IMR-90 (cell line): ENCODE measurements at regions not wholly inside any gene's neighbourhood (a gene's known extent, or its start where the extent isn't known, plus 50 kb on each side); places are given as distances from the start of the nearest gene placed in this dataset.

Experiments used
- ATAC-seq: fragments of 200-7000 bp; cut with Tn5 transposase; 2 replicates; pipeline ENCODE4 v1.9.1; 2020; ENCODE audit warnings: low read depth, mild to moderate bottlenecking, moderate library complexity
- BruUV-seq: library from RNA; stranded (reverse); fragments of 400-500 nt; replicated peaks from 2 replicates; lab custom pipeline; 2021; lab: Mats Ljungman, UMichigan
- CTCF ChIA-PET: fragments of 300-600 bp; formaldehyde crosslinking; extraction: SDS; loops from one replicate; lab custom pipeline; 2021; ENCODE audit warnings: antibody characterized with exemption; lab: Yijun Ruan, JAX
- POLR2A ChIA-PET: fragments of 300-600 bp; sonication (Branson Sonifier 250); formaldehyde crosslinking; loops from one replicate; lab custom pipeline; 2022; ENCODE audit warnings: antibody characterized with exemption; ENCODE audit not compliant: unreplicated experiment; lab: Charles Lee
- DNase-seq: peaks from one replicate; pipeline ENCODE4 v3.0.0; 2013
- H2AFZ ChIP-seq: replicated peaks from 2 replicates; pipeline ENCODE3; 2013; ENCODE audit warnings: low read length, mild to moderate bottlenecking; ENCODE audit not compliant: poor library complexity
- H2AK5ac ChIP-seq: 2 replicates; pipeline ENCODE4 v1.6.1; 2013; ENCODE audit warnings: low read depth, low read length, inconsistent platforms
- H2AK9ac ChIP-seq: replicated peaks from 2 replicates; pipeline ENCODE3; 2013; ENCODE audit warnings: mild to moderate bottlenecking, low read depth, low read length, moderate library complexity; ENCODE audit not compliant: poor library complexity
- H2BK120ac ChIP-seq: 2 replicates; pipeline ENCODE4 v1.6.1; 2013; ENCODE audit warnings: low read depth, low read length, inconsistent platforms
- H2BK15ac ChIP-seq: 3 replicates; pipeline ENCODE4 v1.6.1; 2013; ENCODE audit warnings: low read depth, low read length, inconsistent platforms
- H2BK20ac ChIP-seq: 2 replicates; pipeline ENCODE4 v1.6.1; 2013; ENCODE audit warnings: low read depth, mild to moderate bottlenecking, inconsistent platforms, low read length, moderate library complexity
- H2BK5ac ChIP-seq: 2 replicates; pipeline ENCODE4 v1.6.1; 2013; ENCODE audit warnings: mild to moderate bottlenecking, low read depth, low read length, inconsistent platforms; ENCODE audit not compliant: poor library complexity, severe bottlenecking
- H3K14ac ChIP-seq: replicated peaks from 2 replicates; pipeline ENCODE4 v1.6.1; 2013; ENCODE audit warnings: low read depth, low read length, inconsistent platforms
- H3K18ac ChIP-seq: 2 replicates; pipeline ENCODE4 v1.6.1; 2013; ENCODE audit warnings: low read depth, low read length, control low read depth
- H3K23ac ChIP-seq: 2 replicates; pipeline ENCODE4 v1.6.1; 2013; ENCODE audit warnings: low read depth, low read length, inconsistent platforms
- H3K27ac ChIP-seq: 2 replicates; pipeline ENCODE4 v1.5.1; 2013; ENCODE audit warnings: mild to moderate bottlenecking, control low read depth, low read length; ENCODE audit not compliant: insufficient read depth
- H3K27me3 ChIP-seq: 2 replicates; pipeline ENCODE4 v1.6.1; 2013; ENCODE audit warnings: low read length; ENCODE audit not compliant: control insufficient read depth, insufficient read depth
- H3K36me3 ChIP-seq: 2 replicates; pipeline ENCODE4 v1.6.1; 2013; ENCODE audit warnings: low read length, mixed read lengths; ENCODE audit not compliant: control insufficient read depth, insufficient read depth
- H3K4ac ChIP-seq: 2 replicates; pipeline ENCODE4 v1.6.1; 2013; ENCODE audit warnings: low read depth, low read length, inconsistent platforms
- H3K4me1 ChIP-seq: 2 replicates; pipeline ENCODE4 v1.6.1; 2013; ENCODE audit warnings: low read length, mixed read lengths; ENCODE audit not compliant: control insufficient read depth, insufficient read depth
- H3K4me2 ChIP-seq: 2 replicates; pipeline ENCODE4 v1.6.1; 2013; ENCODE audit warnings: low read depth, mild to moderate bottlenecking, control low read depth, low read length, moderate library complexity
- H3K4me3 ChIP-seq: 2 replicates; pipeline ENCODE4 v1.5.1; 2013; ENCODE audit warnings: low read depth, mild to moderate bottlenecking, control low read depth, low read length, moderate library complexity; ENCODE audit not compliant: insufficient read depth
- H3K56ac ChIP-seq: 2 replicates; pipeline ENCODE4 v1.6.1; 2013; ENCODE audit warnings: low read length, inconsistent platforms; ENCODE audit not compliant: insufficient read depth; ENCODE audit errors: extremely low read depth
- H3K79me1 ChIP-seq, 2 experiments: 2 replicates each; pipeline ENCODE4 v1.6.1; 2013; ENCODE audit warnings: low read length in 2 of 2, inconsistent platforms in 1 of 2, low read depth in 1 of 2
- H3K9ac ChIP-seq: 2 replicates; pipeline ENCODE4 v1.6.1; 2013; ENCODE audit warnings: low read depth, low read length, control low read depth
- H3K9me1 ChIP-seq: 2 replicates; pipeline ENCODE4 v1.6.1; 2013; ENCODE audit warnings: low read length, inconsistent platforms; ENCODE audit not compliant: insufficient read depth
- H3K9me3 ChIP-seq: 2 replicates; pipeline ENCODE4 v1.6.1; 2013; ENCODE audit warnings: low read length; ENCODE audit not compliant: control insufficient read depth, insufficient read depth
- H4K20me1 ChIP-seq: 2 replicates; pipeline ENCODE4 v1.6.1; 2013; ENCODE audit warnings: low read length, inconsistent platforms; ENCODE audit not compliant: insufficient read depth
- H4K5ac ChIP-seq: 2 replicates; pipeline ENCODE4 v1.6.1; 2013; ENCODE audit warnings: mild to moderate bottlenecking, low read depth, low read length, control low read depth
- H4K8ac ChIP-seq, 2 experiments: 2 replicates each; pipeline ENCODE4 v1.6.1; 2013; ENCODE audit warnings: low read depth in 2 of 2, low read length in 2 of 2, control low read depth in 1 of 2, inconsistent platforms in 1 of 2
- H4K91ac ChIP-seq: 2 replicates; pipeline ENCODE4 v1.6.1; 2013; ENCODE audit warnings: low read depth, low read length, inconsistent platforms; ENCODE audit not compliant: insufficient read depth
- MAFK ChIP-seq: IDR thresholded peaks from 2 replicates; pipeline ENCODE4 v1.6.1; 2012; ENCODE audit warnings: low read depth, low read length, improper control_type of control experiment
- SMC3 ChIP-seq: fragments of 150-350 bp; IDR thresholded peaks from 2 replicates; pipeline ENCODE4 v1.6.1; 2016; ENCODE audit warnings: low read depth, mild to moderate bottlenecking, antibody characterized with exemption, low read length, moderate library complexity
- WGBS, 2 experiments: methylation state at CpG; one replicate each; pipeline versions ENCODE4 v1.1.5 to v1.1.7; 2013; ENCODE audit warnings: missing lambda C conversion rate in 2 of 2; ENCODE audit not compliant: insufficient read length in 1 of 2; ENCODE audit errors: extremely low coverage in 2 of 2; 5-methylcytosine and 5-hydroxymethylcytosine counted together
- dilution Hi-C: fragments of 300-500 bp; cut with HindIII; formaldehyde crosslinking; loops from one replicate; pipeline ENCODE4 v1.14.3; 2018; ENCODE audit warnings: low sequenced_read_pairs; ENCODE audit not compliant: unreplicated experiment
- in situ Hi-C: fragments of 300-500 bp; cut with MboI; formaldehyde crosslinking; loops from 3 replicates; pipeline ENCODE4 v1.14.3; 2019; ENCODE audit warnings: low sequenced_read_pairs, inconsistent platforms, mixed read lengths
- intact Hi-C: fragments of 100-400 bp; cut with micrococcal nuclease; formaldehyde crosslinking; loops from 2 replicates; pipeline ENCODE4 v1.10.0; 2022

DNA sequence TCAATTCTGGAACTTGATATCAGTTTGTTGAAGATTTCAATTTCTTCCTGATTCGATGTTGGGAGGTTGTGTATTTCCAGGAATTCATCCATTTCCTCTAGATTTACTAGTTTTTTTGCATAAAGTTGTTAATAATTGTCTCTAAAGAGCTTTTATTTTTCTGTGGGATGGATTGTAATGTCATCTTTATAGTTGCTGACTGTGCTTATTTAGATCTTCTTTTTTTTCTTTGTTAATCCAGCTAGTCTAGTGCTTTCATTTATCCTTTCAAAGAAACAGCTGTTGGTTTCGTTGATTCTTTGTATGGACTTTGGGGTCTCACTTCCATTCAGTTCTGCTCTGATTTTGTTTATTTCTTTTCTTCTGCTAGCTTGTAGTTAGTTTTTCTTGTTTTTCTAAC, 302.0 kb upstream of the DMAC1 start:
- no peak overlapping the region for H4K91ac ChIP-seq
- H3K18ac ChIP-seq: no peak overlapping the region
- no peaks in the 10 kb centered on the region for H4K20me1 ChIP-seq
- H3K9me3 ChIP-seq: no peaks in the 10 kb centered on the region; the same call in 1 of the 2 replicates
- no peak for ATAC-seq
- H3K36me3 ChIP-seq: no peaks in the 10 kb centered on the region
- no peak overlapping the region for H3K27ac ChIP-seq
- ChIA-PET POLR2A (no interaction called here), CTCF (no interaction called here)
- no peak overlapping the region for H3K14ac ChIP-seq
- in situ Hi-C loops: no loop called here
- H3K23ac ChIP-seq: no peak overlapping the region
- no peak overlapping the region for H2BK20ac ChIP-seq
- H3K4me2 ChIP-seq: no peak overlapping the region
- no CpG with 5 or more reads among the region's 2 CpGs for WGBS, 2 experiments
- H3K4me1 ChIP-seq: no peaks in the 10 kb centered on the region
- TF ChIP-seq MAFK (peak; percentile 68), SMC3 (no peak)
- H2BK120ac ChIP-seq: no peak overlapping the region
- no peak overlapping the region for H3K4me3 ChIP-seq
- H2AFZ ChIP-seq: no peak overlapping the region
- H2BK15ac ChIP-seq: no peak overlapping the region
- H3K79me1 ChIP-seq: no peaks in the 10 kb centered on the region
- H2AK5ac ChIP-seq: no peak overlapping the region
- H3K56ac ChIP-seq: no peak overlapping the region
- no peak overlapping the region for H3K4ac ChIP-seq
- H3K9ac ChIP-seq: no peak overlapping the region
- H2AK9ac ChIP-seq: no peak overlapping the region
- H3K27me3 ChIP-seq: no peaks in the 10 kb centered on the region
- DNase-seq: no peak
- H4K8ac ChIP-seq: no peak overlapping the region
- intact Hi-C loops: no loop called here
- BruUV-seq: no TSS peak
- H3K9me1 ChIP-seq: no peaks in the 10 kb centered on the region
- H2BK5ac ChIP-seq: no peak overlapping the region
- H4K5ac ChIP-seq: no peak overlapping the region
- dilution Hi-C loops: no loop called here
